Mammary epithelial cell (primary cell): ENCODE measurements at regions not wholly inside any gene's neighbourhood (a gene's known extent, or its start where the extent isn't known, plus 50 kb on each side); places are given as distances from the start of the nearest gene placed in this dataset.

Experiments
- EZH2 ChIP-seq: IDR thresholded peaks from 2 replicates; pipeline ENCODE4 v1.6.1; 2012; ENCODE audit warnings: low read length, inconsistent platforms, borderline replicate concordance
- TF ChIP-seq, protein P1 (sequence below), 2 donors: IDR thresholded peaks in 1 of 2; conservative IDR thresholded peaks in 1 of 2; 2 replicates each; pipeline ENCODE4 v1.5.1; 2011 to 2012; ENCODE audit warnings: inconsistent platforms in 2 of 2, low read length in 2 of 2, mild to moderate bottlenecking in 2 of 2, control low read depth in 1 of 2, low read depth in 1 of 2; ENCODE audit not compliant: insufficient read depth in 1 of 2; ENCODE audit errors: extremely low read depth in 1 of 2

GRCh38 chr2:236715491-236715961, 145.9 kb downstream of the ACKR3 start:
- TF ChIP-seq, protein P1, sequence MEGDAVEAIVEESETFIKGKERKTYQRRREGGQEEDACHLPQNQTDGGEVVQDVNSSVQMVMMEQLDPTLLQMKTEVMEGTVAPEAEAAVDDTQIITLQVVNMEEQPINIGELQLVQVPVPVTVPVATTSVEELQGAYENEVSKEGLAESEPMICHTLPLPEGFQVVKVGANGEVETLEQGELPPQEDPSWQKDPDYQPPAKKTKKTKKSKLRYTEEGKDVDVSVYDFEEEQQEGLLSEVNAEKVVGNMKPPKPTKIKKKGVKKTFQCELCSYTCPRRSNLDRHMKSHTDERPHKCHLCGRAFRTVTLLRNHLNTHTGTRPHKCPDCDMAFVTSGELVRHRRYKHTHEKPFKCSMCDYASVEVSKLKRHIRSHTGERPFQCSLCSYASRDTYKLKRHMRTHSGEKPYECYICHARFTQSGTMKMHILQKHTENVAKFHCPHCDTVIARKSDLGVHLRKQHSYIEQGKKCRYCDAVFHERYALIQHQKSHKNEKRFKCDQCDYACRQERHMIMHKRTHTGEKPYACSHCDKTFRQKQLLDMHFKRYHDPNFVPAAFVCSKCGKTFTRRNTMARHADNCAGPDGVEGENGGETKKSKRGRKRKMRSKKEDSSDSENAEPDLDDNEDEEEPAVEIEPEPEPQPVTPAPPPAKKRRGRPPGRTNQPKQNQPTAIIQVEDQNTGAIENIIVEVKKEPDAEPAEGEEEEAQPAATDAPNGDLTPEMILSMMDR (conservative IDR thresholded peaks at IDR 0.05 in 1 of 2, IDR thresholded peaks at IDR 0.05 in 1 of 2; ENCODE audit: extremely low read depth in 1 of 2, insufficient read depth in 1 of 2, low read depth in 1 of 2, low read length in 2 of 2) = no peak
- TF ChIP-seq EZH2 = no peak
